ENCODE measurements at regions not wholly inside any gene's neighbourhood (a gene's known extent, or its start where the extent isn't known, plus 50 kb on each side); places are given as distances from the start of the nearest gene placed in this dataset.
"Not testable (repeated sequence)": the region's sequence is repeated elsewhere in the genome, so short reads cannot be mapped to it uniquely, and the experiment has no call there.

GRCh38 chr5:120254385-120254784 is 209.7 kb upstream of the PRR16 start:
- no peak for DNase-seq

GRCh38 chr5:120255214-120255613 is 208.9 kb upstream of the PRR16 start:
- DNase-seq, result no peak

- DNase-seq, result no peak
These were observed 207.7 kb upstream of the PRR16 start for GRCh38 chr5:120256376-120256775.

GRCh38 chr5:120257358-120257971 is 206.6 kb upstream of the PRR16 start:
- DNase-seq, result no peak

GRCh38 chr5:120258123-120258522 is 206.0 kb upstream of the PRR16 start:
- no peak for DNase-seq

GRCh38 chr5:120260651-120261050 is 203.4 kb upstream of the PRR16 start:
- no peak for DNase-seq

- DNase-seq, result no peak
These were observed 193.6 kb upstream of the PRR16 start for GRCh38 chr5:120270498-120270897.

- no peak for DNase-seq
These were observed 170.3 kb upstream of the PRR16 start for GRCh38 chr5:120293796-120294195.

GRCh38 chr5:120297616-120298015 is 166.5 kb upstream of the PRR16 start:
- DNase-seq, result no peak

GRCh38 chr5:120298981-120299380 is 165.1 kb upstream of the PRR16 start:
- DNase-seq, result no peak

GRCh38 chr5:120304663-120305062 is 159.4 kb upstream of the PRR16 start:
- DNase-seq, result no peak

GRCh38 chr5:120306303-120306702 is 157.8 kb upstream of the PRR16 start:
- no peak for DNase-seq

GRCh38 chr5:120314191-120314590 is 149.9 kb upstream of the PRR16 start:
- no peak for DNase-seq

GRCh38 chr5:120320626-120321025 is 143.5 kb upstream of the PRR16 start:
- DNase-seq, result no peak

- DNase-seq, result no peak
These were observed 137.4 kb upstream of the PRR16 start for GRCh38 chr5:120326651-120327050.

GRCh38 chr5:120327180-120327579 is 136.9 kb upstream of the PRR16 start:
- DNase-seq, result no peak

- DNase-seq, result no peak
These were observed 135.0 kb upstream of the PRR16 start for GRCh38 chr5:120329095-120329494.

GRCh38 chr5:120330558-120330957 is 133.5 kb upstream of the PRR16 start:
- DNase-seq, result no peak

GRCh38 chr5:120344181-120344580 is 119.9 kb upstream of the PRR16 start:
- no peak for DNase-seq

GRCh38 chr5:120345947-120346346 is 118.2 kb upstream of the PRR16 start:
- peak; percentile 11 for DNase-seq

- not testable (repeated sequence) for DNase-seq
These were observed 113.0 kb upstream of the PRR16 start for GRCh38 chr5:120351071-120351470.

- DNase-seq, result no peak
These were observed 110.0 kb upstream of the PRR16 start for GRCh38 chr5:120354126-120354525.

- no peak for DNase-seq
These were observed 105.2 kb upstream of the PRR16 start for GRCh38 chr5:120358949-120359348.

GRCh38 chr5:120361941-120362340 is 102.2 kb upstream of the PRR16 start:
- no peak for DNase-seq

GRCh38 chr5:120362426-120362825 is 101.7 kb upstream of the PRR16 start:
- DNase-seq, result no peak
